ENCODE measurements at regions not wholly inside any gene's neighbourhood (a gene's known extent, or its start where the extent isn't known, plus 50 kb on each side); places are given as distances from the start of the nearest gene placed in this dataset.

GRCh38 chr16:65655802-65656201, 533.9 kb upstream of the CDH11 start:
- TF ChIP-seq TARDBP (IDR thresholded peaks at IDR 0.05) (no peak), SP1 (IDR thresholded peaks at IDR 0.05) (no peak), FOXA1 (IDR thresholded peaks at IDR 0.05) (no peak), ZNF384 (IDR thresholded peaks at IDR 0.05) (no peak), FOXK2 (IDR thresholded peaks at IDR 0.05) (no peak)

Measured in HEK293T (cell line).